Dedifferentiated amniotic fluid mesenchymal stem cell (primary cell): ENCODE measurements at regions not wholly inside any gene's neighbourhood (a gene's known extent, or its start where the extent isn't known, plus 50 kb on each side); places are given as distances from the start of the nearest gene placed in this dataset.

Source experiments
- DNase-seq: peaks from one replicate; pipeline ENCODE4 v3.0.0-alpha.2; 2016; ENCODE audit errors: extremely low spot score

- peak; percentile 89 for DNase-seq
These were observed 51.5 kb upstream of the LRRC32 start for GRCh38 chr11:76721755-76722677.

- no peak for DNase-seq
These were observed 52.6 kb upstream of the LRRC32 start for GRCh38 chr11:76723142-76723541.

GRCh38 chr11:76723548-76723947 lies 53.0 kb upstream of the LRRC32 start:
- no peak for DNase-seq

- no peak for DNase-seq
These were observed 53.7 kb upstream of the LRRC32 start for GRCh38 chr11:76724171-76724768.

GRCh38 chr11:76728227-76728626 lies 54.9 kb upstream of the TSKU start:
- no peak for DNase-seq

- DNase-seq = no peak
These were observed 54.4 kb upstream of the TSKU start for GRCh38 chr11:76728778-76729177.

GRCh38 chr11:76729214-76729613 lies 53.9 kb upstream of the TSKU start:
- no peak for DNase-seq

- no peak for DNase-seq
These were observed 52.1 kb upstream of the TSKU start for GRCh38 chr11:76730887-76731565.

GRCh38 chr11:76732643-76733042 lies 50.5 kb upstream of the TSKU start:
- no peak for DNase-seq
